Body of pancreas (tissue), 4 donors: ENCODE measurements at regions not wholly inside any gene's neighbourhood (a gene's known extent, or its start where the extent isn't known, plus 50 kb on each side); places are given as distances from the start of the nearest gene placed in this dataset.

ENCODE experiments used
- POLR2A ChIP-seq, 3 donors: fragments of 450-650 bp; IDR thresholded peaks; one replicate each; pipeline ENCODE4 v1.6.1; 2016; ENCODE audit warnings: antibody characterized with exemption in 3 of 3, mild to moderate bottlenecking in 2 of 3
- TF ChIP-seq, protein P1 (sequence below), 7 experiments: fragments of 450-650 bp in 4 of 7; fragments of 200-600 bp in 3 of 7; sonication (generic) in 3 of 7; IDR thresholded peaks; one replicate each; pipeline ENCODE4 v1.5.1; 2016 to 2019; ENCODE audit warnings: antibody characterized with exemption in 7 of 7

DNA sequence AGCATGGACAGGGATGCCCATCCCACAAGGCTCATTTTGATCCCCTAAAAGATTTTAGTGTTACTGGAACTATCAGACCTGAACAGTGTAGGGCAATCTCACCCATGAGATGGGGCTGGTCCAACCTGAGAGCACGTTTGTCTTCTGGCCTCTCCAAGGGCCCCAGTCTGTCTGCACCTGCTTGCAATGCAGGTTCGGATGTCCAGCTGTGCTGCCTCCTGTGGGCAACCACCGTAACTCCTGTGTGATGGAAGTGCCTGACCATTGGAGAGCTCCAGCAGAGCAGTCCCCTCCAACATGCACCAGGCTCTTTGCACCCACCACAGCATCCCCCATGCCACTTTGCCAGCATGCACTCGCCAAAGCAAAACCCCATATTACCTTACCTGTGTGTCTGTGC lies 290.1 kb upstream of the KCND2 start:
- TF ChIP-seq, protein P1, sequence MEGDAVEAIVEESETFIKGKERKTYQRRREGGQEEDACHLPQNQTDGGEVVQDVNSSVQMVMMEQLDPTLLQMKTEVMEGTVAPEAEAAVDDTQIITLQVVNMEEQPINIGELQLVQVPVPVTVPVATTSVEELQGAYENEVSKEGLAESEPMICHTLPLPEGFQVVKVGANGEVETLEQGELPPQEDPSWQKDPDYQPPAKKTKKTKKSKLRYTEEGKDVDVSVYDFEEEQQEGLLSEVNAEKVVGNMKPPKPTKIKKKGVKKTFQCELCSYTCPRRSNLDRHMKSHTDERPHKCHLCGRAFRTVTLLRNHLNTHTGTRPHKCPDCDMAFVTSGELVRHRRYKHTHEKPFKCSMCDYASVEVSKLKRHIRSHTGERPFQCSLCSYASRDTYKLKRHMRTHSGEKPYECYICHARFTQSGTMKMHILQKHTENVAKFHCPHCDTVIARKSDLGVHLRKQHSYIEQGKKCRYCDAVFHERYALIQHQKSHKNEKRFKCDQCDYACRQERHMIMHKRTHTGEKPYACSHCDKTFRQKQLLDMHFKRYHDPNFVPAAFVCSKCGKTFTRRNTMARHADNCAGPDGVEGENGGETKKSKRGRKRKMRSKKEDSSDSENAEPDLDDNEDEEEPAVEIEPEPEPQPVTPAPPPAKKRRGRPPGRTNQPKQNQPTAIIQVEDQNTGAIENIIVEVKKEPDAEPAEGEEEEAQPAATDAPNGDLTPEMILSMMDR (IDR thresholded peaks at IDR 0.05), result no peak
- TF ChIP-seq POLR2A (IDR thresholded peaks at IDR 0.05), result no peak
